ENCODE measurements at regions not wholly inside any gene's neighbourhood (a gene's known extent, or its start where the extent isn't known, plus 50 kb on each side); places are given as distances from the start of the nearest gene placed in this dataset.
A peak's percentile ranks its signal among the peaks of the same experiment; 100 is the strongest.

GRCh38 chr2:204023088-204023487 is 86.5 kb downstream of the ICOS start:
- no peak for TF ChIP-seq CTCF (IDR thresholded peaks at IDR 0.05; ENCODE audit: low read length, missing control alignments)
- no peak for DNase-seq (ENCODE audit: low read depth)
- H3K4me3 ChIP-seq (replicated peaks; ENCODE audit: low read depth, low read length) = no peak overlapping the region

DNA sequence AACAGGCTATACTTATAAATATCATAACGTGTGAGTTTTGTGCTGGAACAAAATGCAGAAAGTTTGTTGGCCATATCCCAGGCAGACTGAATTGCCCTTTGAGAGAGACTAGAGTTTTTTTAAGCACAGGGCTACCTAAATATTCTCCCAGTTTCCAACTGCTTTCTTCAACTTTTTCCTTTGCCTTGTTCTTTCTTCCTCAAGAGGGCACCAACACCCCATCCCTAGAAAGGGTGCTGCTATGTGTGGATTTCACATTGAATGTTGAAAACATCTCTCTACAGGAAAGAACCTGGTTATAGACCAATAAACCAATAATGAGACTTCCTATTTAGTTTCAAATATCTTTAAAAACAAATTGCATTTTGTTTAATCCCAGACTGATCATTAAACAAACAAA is 87.9 kb downstream of the ICOS start:
- peak; percentile 40 for DNase-seq (ENCODE audit: low read depth)
- H3K4me3 ChIP-seq (replicated peaks; ENCODE audit: low read depth, low read length) = no peak overlapping the region
- peak; percentile 58 for TF ChIP-seq CTCF (IDR thresholded peaks at IDR 0.05; ENCODE audit: low read length, missing control alignments)

GRCh38 chr2:204024906-204025475 is 88.4 kb downstream of the ICOS start:
- no peak for DNase-seq (ENCODE audit: low read depth)
- no peak overlapping the region for H3K4me3 ChIP-seq (replicated peaks; ENCODE audit: low read depth, low read length)
- no peak for TF ChIP-seq CTCF (IDR thresholded peaks at IDR 0.05; ENCODE audit: low read length, missing control alignments)

DNA sequence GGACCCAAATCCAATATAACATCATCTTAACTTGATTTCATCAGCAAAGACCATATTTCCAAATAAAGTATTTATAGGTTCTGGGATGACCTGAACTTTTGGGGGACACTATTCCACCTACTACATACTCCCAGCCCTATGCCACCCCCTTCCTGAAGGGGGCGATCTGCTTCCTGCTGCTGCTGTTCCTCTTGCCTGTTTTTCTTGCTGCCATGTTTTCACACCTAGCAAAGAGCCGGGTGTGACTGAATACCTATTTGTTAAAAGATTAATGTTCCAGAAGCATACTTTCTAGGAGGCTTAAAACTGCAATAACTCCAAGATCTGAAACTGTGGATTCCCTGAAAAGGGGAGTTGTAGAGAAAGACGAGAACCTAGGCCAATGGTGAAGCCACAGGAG is 89.7 kb downstream of the ICOS start:
- TF ChIP-seq CTCF (IDR thresholded peaks at IDR 0.05; ENCODE audit: low read length, missing control alignments) = peak; percentile 14
- no peak overlapping the region for H3K4me3 ChIP-seq (replicated peaks; ENCODE audit: low read depth, low read length)
- DNase-seq (ENCODE audit: low read depth) = no peak

DNA sequence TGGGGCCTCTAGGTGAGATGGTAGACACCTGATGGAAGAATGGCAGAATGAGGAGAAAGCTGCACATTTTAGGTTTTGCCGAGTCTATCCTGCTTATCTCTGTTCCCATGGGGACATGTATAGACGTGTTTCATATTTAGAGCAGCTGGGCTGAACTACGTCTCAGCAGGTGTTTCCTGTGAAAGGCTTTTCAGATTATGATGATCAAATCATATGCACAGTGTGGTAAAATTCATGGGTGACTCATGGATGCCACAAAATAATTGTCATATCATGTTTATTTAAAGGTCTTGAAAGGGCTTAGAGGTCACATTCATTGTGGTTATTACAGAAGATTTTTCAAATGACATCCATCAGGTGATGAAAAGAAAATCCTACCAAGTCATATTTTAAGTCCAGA is 90.5 kb downstream of the ICOS start:
- no peak for TF ChIP-seq CTCF (IDR thresholded peaks at IDR 0.05; ENCODE audit: low read length, missing control alignments)
- H3K4me3 ChIP-seq (replicated peaks; ENCODE audit: low read depth, low read length) = no peak overlapping the region
- peak; percentile 13 for DNase-seq (ENCODE audit: low read depth)

GRCh38 chr2:204030322-204030721 is 93.8 kb downstream of the ICOS start:
- no peak for TF ChIP-seq CTCF (IDR thresholded peaks at IDR 0.05; ENCODE audit: low read length, missing control alignments)
- H3K4me3 ChIP-seq (replicated peaks; ENCODE audit: low read depth, low read length) = no peak overlapping the region
- DNase-seq (ENCODE audit: low read depth) = no peak

DNA sequence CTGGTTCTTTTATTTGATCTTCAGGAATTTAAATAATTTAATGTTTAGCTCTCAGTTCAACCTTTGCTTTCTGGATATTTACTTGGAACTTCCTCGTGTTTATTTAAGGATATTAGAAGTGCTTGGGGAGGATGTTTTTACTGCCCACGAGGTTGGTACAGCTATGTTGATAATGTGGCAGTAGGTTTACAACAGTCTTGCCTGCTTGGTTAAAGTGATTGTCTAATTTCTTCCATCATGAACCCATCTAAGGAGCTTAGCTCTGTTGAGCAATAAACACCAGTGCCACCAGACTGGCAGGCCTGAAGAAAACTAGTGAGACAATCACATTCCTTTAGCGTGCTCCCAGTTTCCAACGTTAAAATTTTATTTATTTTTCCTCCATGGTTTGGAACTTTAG is 94.5 kb downstream of the ICOS start:
- no peak for DNase-seq (ENCODE audit: low read depth)
- H3K4me3 ChIP-seq (replicated peaks; ENCODE audit: low read depth, low read length) = no peak overlapping the region
- TF ChIP-seq CTCF (IDR thresholded peaks at IDR 0.05; ENCODE audit: low read length, missing control alignments) = no peak
